ENCODE measurements at regions not wholly inside any gene's neighbourhood (a gene's known extent, or its start where the extent isn't known, plus 50 kb on each side); places are given as distances from the start of the nearest gene placed in this dataset.

DNA sequence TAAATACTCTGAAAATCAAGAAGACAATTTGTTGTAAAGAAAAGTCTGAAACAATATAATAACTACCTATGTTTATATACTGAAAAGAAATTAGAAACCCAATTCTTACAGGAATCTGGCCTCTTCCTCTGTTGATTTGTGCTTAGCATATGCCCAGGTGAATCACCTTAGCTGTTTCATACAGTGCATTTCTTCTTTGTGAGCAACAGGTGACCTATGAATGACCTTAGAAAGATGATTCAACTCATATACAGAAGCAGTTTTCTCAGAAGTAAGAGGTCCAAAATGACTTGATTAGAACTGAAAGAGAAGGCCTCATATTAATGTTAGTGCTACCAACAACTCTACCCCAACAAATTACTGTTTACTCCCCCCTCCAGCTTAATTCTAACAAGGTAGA is 419.5 kb upstream of the ID4 start:
- TF ChIP-seq, protein P1, sequence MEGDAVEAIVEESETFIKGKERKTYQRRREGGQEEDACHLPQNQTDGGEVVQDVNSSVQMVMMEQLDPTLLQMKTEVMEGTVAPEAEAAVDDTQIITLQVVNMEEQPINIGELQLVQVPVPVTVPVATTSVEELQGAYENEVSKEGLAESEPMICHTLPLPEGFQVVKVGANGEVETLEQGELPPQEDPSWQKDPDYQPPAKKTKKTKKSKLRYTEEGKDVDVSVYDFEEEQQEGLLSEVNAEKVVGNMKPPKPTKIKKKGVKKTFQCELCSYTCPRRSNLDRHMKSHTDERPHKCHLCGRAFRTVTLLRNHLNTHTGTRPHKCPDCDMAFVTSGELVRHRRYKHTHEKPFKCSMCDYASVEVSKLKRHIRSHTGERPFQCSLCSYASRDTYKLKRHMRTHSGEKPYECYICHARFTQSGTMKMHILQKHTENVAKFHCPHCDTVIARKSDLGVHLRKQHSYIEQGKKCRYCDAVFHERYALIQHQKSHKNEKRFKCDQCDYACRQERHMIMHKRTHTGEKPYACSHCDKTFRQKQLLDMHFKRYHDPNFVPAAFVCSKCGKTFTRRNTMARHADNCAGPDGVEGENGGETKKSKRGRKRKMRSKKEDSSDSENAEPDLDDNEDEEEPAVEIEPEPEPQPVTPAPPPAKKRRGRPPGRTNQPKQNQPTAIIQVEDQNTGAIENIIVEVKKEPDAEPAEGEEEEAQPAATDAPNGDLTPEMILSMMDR (IDR thresholded peaks at IDR 0.05; ENCODE audit: low read depth, low read length) = no peak
- no peak for TF ChIP-seq MYC (IDR thresholded peaks at IDR 0.05; ENCODE audit: low read depth, low read length)
- no peak for TF ChIP-seq POLR2A (IDR thresholded peaks at IDR 0.05; ENCODE audit: extremely low read depth, insufficient read length)
- TF ChIP-seq, protein P2, sequence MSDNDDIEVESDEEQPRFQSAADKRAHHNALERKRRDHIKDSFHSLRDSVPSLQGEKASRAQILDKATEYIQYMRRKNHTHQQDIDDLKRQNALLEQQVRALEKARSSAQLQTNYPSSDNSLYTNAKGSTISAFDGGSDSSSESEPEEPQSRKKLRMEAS (IDR thresholded peaks at IDR 0.05; ENCODE audit: low read depth, low read length) = no peak
- DNase-seq (ENCODE audit: low read depth) = no peak
- no peak overlapping the region for H3K4me3 ChIP-seq (ENCODE audit: low read depth, low read length)

DNA sequence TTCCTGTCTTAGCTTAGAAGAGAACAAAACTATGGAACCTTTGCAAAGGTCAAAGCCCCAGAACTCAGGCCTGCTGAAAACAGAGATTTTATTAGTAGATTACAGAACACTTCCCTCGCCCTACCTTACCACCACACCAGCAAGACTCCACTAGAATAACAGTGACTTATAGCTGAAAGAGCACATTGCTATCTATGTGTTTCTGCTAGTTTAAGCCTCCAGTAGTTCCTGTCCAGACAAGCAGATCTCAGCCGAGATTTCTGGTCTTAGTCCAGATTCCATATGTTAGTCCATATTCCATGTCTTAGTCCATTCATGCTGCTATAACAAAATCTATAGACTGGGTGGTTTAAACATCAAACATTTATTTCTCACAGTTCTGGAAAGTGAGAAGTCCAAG is 412.3 kb upstream of the ID4 start:
- no peak overlapping the region for H3K4me3 ChIP-seq (ENCODE audit: low read depth, low read length)
- no peak for DNase-seq (ENCODE audit: low read depth)
- TF ChIP-seq POLR2A (IDR thresholded peaks at IDR 0.05; ENCODE audit: extremely low read depth, insufficient read length) (no peak), MYC (IDR thresholded peaks at IDR 0.05; ENCODE audit: low read depth, low read length) (no peak)
- TF ChIP-seq, protein P1 (IDR thresholded peaks at IDR 0.05; ENCODE audit: low read depth, low read length) = no peak
- TF ChIP-seq, protein P2 (IDR thresholded peaks at IDR 0.05; ENCODE audit: low read depth, low read length) = no peak

DNA sequence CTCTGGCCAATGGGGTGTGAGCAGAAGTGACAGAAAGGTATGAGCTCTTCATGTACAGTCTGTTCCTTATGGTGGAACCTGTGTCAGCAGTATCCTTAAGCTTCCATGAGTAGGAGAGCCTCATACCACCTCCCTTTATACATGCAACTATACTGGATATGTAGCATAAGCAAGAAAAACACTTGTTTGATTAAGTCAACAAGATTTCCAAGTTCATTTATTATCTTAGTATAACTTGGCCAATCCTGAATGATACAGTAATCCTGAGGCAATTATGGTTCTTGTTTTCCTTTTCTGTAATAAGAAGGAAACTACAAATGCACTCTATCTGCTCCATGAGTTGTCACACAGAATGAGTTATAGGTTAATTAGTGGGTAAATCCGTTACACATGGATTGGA is 409.6 kb upstream of the ID4 start:
- DNase-seq (ENCODE audit: low read depth) = no peak
- H3K4me3 ChIP-seq (ENCODE audit: low read depth, low read length) = no peak overlapping the region

DNA sequence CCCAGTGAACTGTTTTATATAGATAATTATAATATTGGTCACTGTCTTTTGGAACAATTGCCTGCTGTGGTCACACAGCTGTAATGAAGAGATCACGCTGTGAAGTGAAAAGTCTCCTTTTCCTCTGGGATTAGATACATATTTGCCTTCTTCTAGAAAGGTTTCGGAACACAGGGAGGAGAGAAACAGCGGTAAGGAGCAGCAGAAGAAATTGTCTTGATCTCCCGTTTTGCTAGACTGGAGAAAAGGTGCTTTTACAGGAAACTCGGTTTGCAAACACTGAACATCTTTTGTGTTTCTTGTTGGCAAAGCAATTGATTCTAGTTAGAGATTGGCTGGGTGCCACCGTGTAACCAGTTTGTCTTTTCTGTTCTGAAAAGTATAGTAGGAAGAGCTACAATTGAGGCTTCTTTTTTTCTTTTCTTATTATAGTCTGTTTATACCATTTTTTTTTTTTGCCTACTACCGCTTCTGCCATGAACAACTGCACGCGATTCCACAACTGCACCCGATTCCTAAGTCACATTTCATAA is 404.1 kb upstream of the ID4 start:
- H3K4me3 ChIP-seq (ENCODE audit: low read depth, low read length) = no peak overlapping the region
- TF ChIP-seq, protein P2 (IDR thresholded peaks at IDR 0.05; ENCODE audit: low read depth, low read length) = no peak
- no peak for TF ChIP-seq POLR2A (IDR thresholded peaks at IDR 0.05; ENCODE audit: extremely low read depth, insufficient read length)
- TF ChIP-seq, protein P1 (IDR thresholded peaks at IDR 0.05; ENCODE audit: low read depth, low read length) = no peak
- TF ChIP-seq MYC (IDR thresholded peaks at IDR 0.05; ENCODE audit: low read depth, low read length) = no peak
- DNase-seq (ENCODE audit: low read depth) = no peak

More for the DNA sequence above, 409.6 kb upstream of the ID4 start:
- TF ChIP-seq MYC (IDR thresholded peaks at IDR 0.05; ENCODE audit: low read depth, low read length) = no peak
- TF ChIP-seq POLR2A (IDR thresholded peaks at IDR 0.05; ENCODE audit: extremely low read depth, insufficient read length) = no peak
- TF ChIP-seq, protein P2 (IDR thresholded peaks at IDR 0.05; ENCODE audit: low read depth, low read length) = no peak
- TF ChIP-seq, protein P1 (IDR thresholded peaks at IDR 0.05; ENCODE audit: low read depth, low read length) = no peak

DNA sequence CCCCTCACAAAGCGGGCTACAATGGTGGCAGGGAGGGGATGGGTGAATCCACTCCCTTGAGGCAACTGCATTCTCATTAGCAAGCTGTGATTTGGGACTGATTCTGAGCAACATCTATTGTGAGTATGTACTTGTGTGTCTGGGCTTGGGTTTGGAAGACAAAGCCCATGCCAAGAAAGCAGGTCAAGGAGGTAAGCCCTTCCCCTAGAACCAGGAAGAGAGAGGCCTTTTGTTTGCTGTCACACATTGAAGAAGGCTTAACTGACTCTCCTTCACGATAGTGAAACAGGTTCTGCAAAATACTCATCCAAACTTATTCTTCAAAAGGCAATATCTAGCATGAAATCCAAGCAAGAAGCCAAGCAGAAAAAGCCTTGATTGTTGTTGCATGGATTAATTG is 403.1 kb upstream of the ID4 start:
- TF ChIP-seq MYC (IDR thresholded peaks at IDR 0.05; ENCODE audit: low read depth, low read length) (no peak), POLR2A (IDR thresholded peaks at IDR 0.05; ENCODE audit: extremely low read depth, insufficient read length) (no peak)
- TF ChIP-seq, protein P2 (IDR thresholded peaks at IDR 0.05; ENCODE audit: low read depth, low read length) = no peak
- TF ChIP-seq, protein P1 (IDR thresholded peaks at IDR 0.05; ENCODE audit: low read depth, low read length) = no peak
- DNase-seq (ENCODE audit: low read depth) = no peak

More for the DNA sequence above, 403.1 kb upstream of the ID4 start:
- H3K4me3 ChIP-seq (ENCODE audit: low read depth, low read length) = no peak overlapping the region
